ENCODE measurements at regions not wholly inside any gene's neighbourhood (a gene's known extent, or its start where the extent isn't known, plus 50 kb on each side); places are given as distances from the start of the nearest gene placed in this dataset.

DNA sequence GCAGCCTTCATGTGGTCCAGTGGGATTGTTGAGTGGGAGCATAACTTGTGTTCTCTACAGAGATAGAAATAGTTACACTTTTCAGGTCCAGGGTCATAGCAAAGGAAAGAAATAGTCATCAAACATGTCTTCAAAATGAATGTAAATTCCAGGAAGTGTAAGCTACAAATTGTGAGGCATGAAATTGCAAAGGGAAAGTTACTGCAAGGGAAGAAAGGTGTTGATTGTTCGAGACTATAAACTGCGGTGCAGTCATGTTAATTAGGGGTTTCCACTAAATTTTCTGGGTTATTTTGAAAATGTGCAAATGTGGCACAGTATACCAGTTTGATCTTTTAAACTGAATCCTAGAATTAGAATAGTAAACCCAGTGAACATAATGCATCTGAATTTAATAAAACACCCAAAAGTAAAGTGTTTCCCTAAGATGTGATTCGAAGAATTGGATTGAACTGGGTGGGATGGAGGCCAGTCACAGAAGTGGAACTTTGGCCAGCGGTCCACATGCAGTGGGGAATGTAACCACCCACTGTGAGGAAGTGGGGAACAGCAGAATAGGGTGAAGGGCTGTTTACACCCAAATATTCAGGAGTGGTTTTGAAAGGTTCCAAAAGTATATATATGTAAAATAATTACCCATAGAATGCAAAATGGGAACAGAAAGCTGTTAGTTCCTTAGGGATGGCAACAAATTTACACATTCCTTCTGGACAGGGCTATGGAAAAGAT is 126.5 kb upstream of the CCDC68 start:
- dilution Hi-C loops (cut with MboI; ENCODE audit: extremely low pct_ligation_motif_present, low sequenced_read_pairs), result no loop called here
- no peak overlapping the region for H3K4me2 ChIP-seq (ENCODE audit: control insufficient read depth, extremely low read depth, insufficient read depth, low read depth, low read length)
- no peak for FAIRE-seq

DNA sequence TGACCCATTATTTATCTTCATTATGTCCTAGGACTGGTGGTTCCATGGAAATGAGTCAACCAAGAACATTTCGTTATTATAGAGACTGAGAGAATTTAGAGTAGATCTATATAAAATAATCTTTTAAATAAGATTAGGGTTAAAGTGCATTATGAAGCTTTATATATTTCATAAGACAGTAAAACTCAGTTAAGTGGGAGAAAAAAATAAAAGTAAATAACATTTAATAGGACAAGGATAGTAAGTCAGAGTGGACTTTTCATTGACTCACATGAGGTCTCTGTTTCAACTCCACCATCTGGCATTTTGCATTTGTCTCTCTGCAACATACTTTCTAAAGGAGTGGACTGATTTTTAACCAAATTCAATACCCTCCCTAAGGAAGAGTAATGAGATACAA is 125.3 kb upstream of the CCDC68 start:
- dilution Hi-C loops (cut with MboI; ENCODE audit: extremely low pct_ligation_motif_present, low sequenced_read_pairs), result no loop called here
- no peak for DNase-seq (ENCODE audit: low read depth, low spot score)
- Histone ChIP-seq H3K79me2 (ENCODE audit: control insufficient read depth, insufficient read depth, low read length) (no peaks in the 10 kb centered on the region), H3K4me3 (ENCODE audit: control insufficient read depth in 2 of 3, extremely low read depth in 1 of 3, insufficient read depth in 2 of 3, low read depth in 1 of 3, low read length in 3 of 3) (no peak overlapping the region), H3K27ac (ENCODE audit: control insufficient read depth, insufficient read depth, low read length) (no peak overlapping the region), H3K27me3 (ENCODE audit: control insufficient read depth, extremely low read depth, insufficient read depth, low read length) (peaks cover 8% of the 10 kb centered on the region), H3K9me1 (ENCODE audit: control insufficient read depth, extremely low read depth, insufficient read depth, low read length) (no peaks in the 10 kb centered on the region), H4K20me1 (ENCODE audit: control insufficient read depth, extremely low read depth, insufficient read depth, low read length) (no peaks in the 10 kb centered on the region), H3K9me3 (ENCODE audit: control insufficient read depth, low read depth, low read length) (no peaks in the 10 kb centered on the region), H3K36me3 (ENCODE audit: control insufficient read depth in 2 of 2, extremely low read depth in 1 of 2, insufficient read depth in 2 of 2, low read length in 2 of 2) (no peaks in the 10 kb centered on the region), H3K4me2 (ENCODE audit: control insufficient read depth, extremely low read depth, insufficient read depth, low read depth, low read length) (no peak overlapping the region), H3K9ac (ENCODE audit: control insufficient read depth, extremely low read depth, insufficient read depth, low read length) (no peak overlapping the region), H3K4me1 (ENCODE audit: control insufficient read depth, extremely low read depth, insufficient read depth, low read length) (no peaks in the 10 kb centered on the region), H2AFZ (ENCODE audit: control insufficient read depth, low read length) (no peak overlapping the region)
- FAIRE-seq, result no peak
- TF ChIP-seq, protein P1, sequence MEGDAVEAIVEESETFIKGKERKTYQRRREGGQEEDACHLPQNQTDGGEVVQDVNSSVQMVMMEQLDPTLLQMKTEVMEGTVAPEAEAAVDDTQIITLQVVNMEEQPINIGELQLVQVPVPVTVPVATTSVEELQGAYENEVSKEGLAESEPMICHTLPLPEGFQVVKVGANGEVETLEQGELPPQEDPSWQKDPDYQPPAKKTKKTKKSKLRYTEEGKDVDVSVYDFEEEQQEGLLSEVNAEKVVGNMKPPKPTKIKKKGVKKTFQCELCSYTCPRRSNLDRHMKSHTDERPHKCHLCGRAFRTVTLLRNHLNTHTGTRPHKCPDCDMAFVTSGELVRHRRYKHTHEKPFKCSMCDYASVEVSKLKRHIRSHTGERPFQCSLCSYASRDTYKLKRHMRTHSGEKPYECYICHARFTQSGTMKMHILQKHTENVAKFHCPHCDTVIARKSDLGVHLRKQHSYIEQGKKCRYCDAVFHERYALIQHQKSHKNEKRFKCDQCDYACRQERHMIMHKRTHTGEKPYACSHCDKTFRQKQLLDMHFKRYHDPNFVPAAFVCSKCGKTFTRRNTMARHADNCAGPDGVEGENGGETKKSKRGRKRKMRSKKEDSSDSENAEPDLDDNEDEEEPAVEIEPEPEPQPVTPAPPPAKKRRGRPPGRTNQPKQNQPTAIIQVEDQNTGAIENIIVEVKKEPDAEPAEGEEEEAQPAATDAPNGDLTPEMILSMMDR (optimal IDR thresholded peaks at IDR 0.05 in 1 of 3, IDR thresholded peaks at IDR 0.05 in 1 of 3, conservative IDR thresholded peaks at IDR 0.05 in 1 of 3; ENCODE audit: extremely low read depth in 1 of 3, insufficient read depth in 2 of 3, low read length in 3 of 3), result no peak
- no peak for TF ChIP-seq EZH2 (IDR thresholded peaks at IDR 0.05; ENCODE audit: low read length)

More for the DNA sequence above, 126.5 kb upstream of the CCDC68 start:
- no peak overlapping the region for H3K27ac ChIP-seq (ENCODE audit: control insufficient read depth, insufficient read depth, low read length)
- no peak overlapping the region for H3K4me3 ChIP-seq (ENCODE audit: control insufficient read depth in 2 of 3, extremely low read depth in 1 of 3, insufficient read depth in 2 of 3, low read depth in 1 of 3, low read length in 3 of 3)
- H3K9me1 ChIP-seq (ENCODE audit: control insufficient read depth, extremely low read depth, insufficient read depth, low read length), result no peaks in the 10 kb centered on the region
- peaks cover 3% of the 10 kb centered on the region for H3K27me3 ChIP-seq (ENCODE audit: control insufficient read depth, extremely low read depth, insufficient read depth, low read length)
- H4K20me1 ChIP-seq (ENCODE audit: control insufficient read depth, extremely low read depth, insufficient read depth, low read length), result no peaks in the 10 kb centered on the region
- no peak for DNase-seq (ENCODE audit: low read depth, low spot score)
- H2AFZ ChIP-seq (ENCODE audit: control insufficient read depth, low read length), result no peak overlapping the region
- H3K9me3 ChIP-seq (ENCODE audit: control insufficient read depth, low read depth, low read length), result no peaks in the 10 kb centered on the region
- H3K36me3 ChIP-seq (ENCODE audit: control insufficient read depth in 2 of 2, extremely low read depth in 1 of 2, insufficient read depth in 2 of 2, low read length in 2 of 2), result no peaks in the 10 kb centered on the region
- H3K9ac ChIP-seq (ENCODE audit: control insufficient read depth, extremely low read depth, insufficient read depth, low read length), result no peak overlapping the region
- TF ChIP-seq, protein P1 (optimal IDR thresholded peaks at IDR 0.05 in 1 of 3, IDR thresholded peaks at IDR 0.05 in 1 of 3, conservative IDR thresholded peaks at IDR 0.05 in 1 of 3; ENCODE audit: extremely low read depth in 1 of 3, insufficient read depth in 2 of 3, low read length in 3 of 3), result no peak
- no peak for TF ChIP-seq EZH2 (IDR thresholded peaks at IDR 0.05; ENCODE audit: low read length)
- H3K4me1 ChIP-seq (ENCODE audit: control insufficient read depth, extremely low read depth, insufficient read depth, low read length), result no peaks in the 10 kb centered on the region
- H3K79me2 ChIP-seq (ENCODE audit: control insufficient read depth, insufficient read depth, low read length), result no peaks in the 10 kb centered on the region
